ENCODE measurements at regions not wholly inside any gene's neighbourhood (a gene's known extent, or its start where the extent isn't known, plus 50 kb on each side); places are given as distances from the start of the nearest gene placed in this dataset.

GRCh38 chr13:40319699-40320579, 346.5 kb downstream of the FOXO1 start:
- Histone ChIP-seq H3K4me3 (no peak overlapping the region), H3K27me3 (ENCODE audit: control insufficient read depth in 2 of 2, insufficient read depth in 2 of 2, low read length in 2 of 2) (no peaks in the 10 kb centered on the region), H3K4me1 (replicated peaks in 1 of 2; ENCODE audit: control insufficient read depth in 2 of 2, insufficient read depth in 2 of 2, low read length in 2 of 2) (no peaks in the 10 kb centered on the region), H4K20me1 (replicated peaks; ENCODE audit: control insufficient read depth, insufficient read depth, low read length) (no peaks in the 10 kb centered on the region), H3K9me3 (replicated peaks; ENCODE audit: control insufficient read depth, insufficient read depth, low read depth, low read length) (no peaks in the 10 kb centered on the region), H3K79me2 (ENCODE audit: control insufficient read depth, insufficient read depth, low read length) (no peaks in the 10 kb centered on the region), H3K27ac (ENCODE audit: extremely low read depth, low read depth, low read length) (no peak overlapping the region), H3K36me3 (ENCODE audit: control insufficient read depth, insufficient read depth, low read length) (no peaks in the 10 kb centered on the region), H3K9ac (ENCODE audit: insufficient read depth in 1 of 2, low read depth in 2 of 2, low read length in 2 of 2) (no peak overlapping the region), H2AFZ (ENCODE audit: low read depth, low read length) (no peak overlapping the region), H3K4me2 (ENCODE audit: insufficient read depth, low read length) (no peak overlapping the region), H3K9me1 (ENCODE audit: control insufficient read depth, insufficient read depth, low read length) (no peaks in the 10 kb centered on the region)
- no peak for DNase-seq (ENCODE audit: extremely low read depth in 1 of 4, low spot score in 3 of 4)
- no peak for FAIRE-seq
- WGBS (ENCODE audit: insufficient coverage, low coverage, missing lambda C conversion rate), result 0% methylated on average over 3 of the region's 3 CpGs
- BruUV-seq (replicated peaks), result no TSS peak
- ChIA-PET CTCF (ENCODE audit: low intra/inter-chr PET ratio) (no interaction called here), POLR2A (no interaction called here)
- in situ Hi-C loops (cut with MboI) (no loop called here), intact Hi-C loops (cut with micrococcal nuclease) (no loop called here)
- no peak for ATAC-seq
- TF ChIP-seq RCOR1 (IDR thresholded peaks at IDR 0.05; ENCODE audit: borderline replicate concordance in 1 of 2, low read depth in 2 of 2, low read length in 2 of 2) (no peak), SIN3A (IDR thresholded peaks at IDR 0.05; ENCODE audit: borderline replicate concordance in 2 of 2, control insufficient read depth in 1 of 2, low read depth in 2 of 2, low read length in 2 of 2) (no peak), SAP30 (IDR thresholded peaks at IDR 0.05; ENCODE audit: borderline replicate concordance, insufficient read depth, low read depth, low read length, poor library complexity, severe bottlenecking) (no peak), CBX1 (IDR thresholded peaks at IDR 0.05; ENCODE audit: low read depth) (no peak), FOS (IDR thresholded peaks at IDR 0.05; ENCODE audit: extremely low read depth, insufficient read length) (no peak), THRB (CRISPR knock-in tag; conservative IDR thresholded peaks at IDR 0.05) (no peak), L3MBTL2 (IDR thresholded peaks at IDR 0.05) (no peak), KDM4B (IDR thresholded peaks at IDR 0.05; ENCODE audit: borderline replicate concordance in 2 of 2, low read depth in 1 of 2) (no peak), RFX1 (IDR thresholded peaks at IDR 0.05) (no peak), KLF6 (CRISPR knock-in tag; IDR thresholded peaks at IDR 0.05; ENCODE audit: borderline replicate concordance) (no peak), PTBP1 (IDR thresholded peaks at IDR 0.05; ENCODE audit: low read depth, low read length) (no peak), HNRNPUL1 (IDR thresholded peaks at IDR 0.05; ENCODE audit: low read length) (no peak), RREB1 (CRISPR knock-in tag; IDR thresholded peaks at IDR 0.05) (no peak)
